Esophagus squamous epithelium (tissue), 4 donors: ENCODE measurements at regions not wholly inside any gene's neighbourhood (a gene's known extent, or its start where the extent isn't known, plus 50 kb on each side); places are given as distances from the start of the nearest gene placed in this dataset.

ENCODE experiments used
- POLR2A ChIP-seq, 4 donors: fragments of 450-650 bp; IDR thresholded peaks; one replicate each; pipeline ENCODE4 v1.6.1; 2017; ENCODE audit warnings: antibody characterized with exemption in 4 of 4, mild to moderate bottlenecking in 4 of 4, moderate library complexity in 3 of 4
- TF ChIP-seq, protein P1 (sequence below), 6 experiments: fragments of 450-650 bp in 4 of 6; fragments of 200-600 bp in 2 of 6; sonication (generic) in 2 of 6; IDR thresholded peaks; one replicate each; pipeline ENCODE4 v1.5.1; 2016 to 2019; ENCODE audit warnings: antibody characterized with exemption in 6 of 6, mild to moderate bottlenecking in 4 of 6, moderate library complexity in 4 of 6

- no peak for TF ChIP-seq POLR2A (IDR thresholded peaks at IDR 0.05)
- TF ChIP-seq, protein P1, sequence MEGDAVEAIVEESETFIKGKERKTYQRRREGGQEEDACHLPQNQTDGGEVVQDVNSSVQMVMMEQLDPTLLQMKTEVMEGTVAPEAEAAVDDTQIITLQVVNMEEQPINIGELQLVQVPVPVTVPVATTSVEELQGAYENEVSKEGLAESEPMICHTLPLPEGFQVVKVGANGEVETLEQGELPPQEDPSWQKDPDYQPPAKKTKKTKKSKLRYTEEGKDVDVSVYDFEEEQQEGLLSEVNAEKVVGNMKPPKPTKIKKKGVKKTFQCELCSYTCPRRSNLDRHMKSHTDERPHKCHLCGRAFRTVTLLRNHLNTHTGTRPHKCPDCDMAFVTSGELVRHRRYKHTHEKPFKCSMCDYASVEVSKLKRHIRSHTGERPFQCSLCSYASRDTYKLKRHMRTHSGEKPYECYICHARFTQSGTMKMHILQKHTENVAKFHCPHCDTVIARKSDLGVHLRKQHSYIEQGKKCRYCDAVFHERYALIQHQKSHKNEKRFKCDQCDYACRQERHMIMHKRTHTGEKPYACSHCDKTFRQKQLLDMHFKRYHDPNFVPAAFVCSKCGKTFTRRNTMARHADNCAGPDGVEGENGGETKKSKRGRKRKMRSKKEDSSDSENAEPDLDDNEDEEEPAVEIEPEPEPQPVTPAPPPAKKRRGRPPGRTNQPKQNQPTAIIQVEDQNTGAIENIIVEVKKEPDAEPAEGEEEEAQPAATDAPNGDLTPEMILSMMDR (IDR thresholded peaks at IDR 0.05) = no peak
Observed at GRCh38 chrX:110866421-110866820, 70.8 kb upstream of the CHRDL1 start.
